K562 (cell line): ENCODE measurements at regions not wholly inside any gene's neighbourhood (a gene's known extent, or its start where the extent isn't known, plus 50 kb on each side); places are given as distances from the start of the nearest gene placed in this dataset.
"Not testable (repeated sequence)": the region's sequence is repeated elsewhere in the genome, so short reads cannot be mapped to it uniquely, and the experiment has no call there.

Experiments used
- ATAC-seq: fragments of 200-7000 bp; cut with Tn5 transposase; 3 replicates; pipeline ENCODE4 v1.9.1; 2020; ENCODE audit warnings: moderate library complexity
- BruUV-seq: library from RNA; stranded (reverse); fragments of 400-500 nt; replicated peaks from 2 replicates; lab custom pipeline; 2021; lab: Mats Ljungman, UMichigan
- CTCF ChIA-PET: fragments of 300-600 bp; formaldehyde crosslinking; extraction: SDS; loops from one replicate; lab custom pipeline; 2021; ENCODE audit warnings: low intra/inter-chr PET ratio; lab: Yijun Ruan, JAX
- POLR2A ChIA-PET: fragments of 300-600, 350-650 bp; sonication (Branson Sonifier 250); formaldehyde crosslinking; extraction: SDS; loops from one replicate; lab custom pipeline; 2021; ENCODE audit warnings: antibody characterized with exemption, inconsistent platforms; lab: Yijun Ruan, JAX
- DNase-seq, 4 experiments: peaks; one replicate each; pipeline versions ENCODE4 v3.0.0 to v3.0.0-alpha.2; 2011 to 2018; ENCODE audit warnings: low spot score in 3 of 4, mixed read lengths in 3 of 4; ENCODE audit errors: extremely low read depth in 1 of 4
- FAIRE-seq: peaks from 2 replicates; lab custom pipeline; 2011; peaks lifted over from hg19 to GRCh38; lab: Jason Lieb, UNC
- H2AFZ ChIP-seq: 2 replicates; pipeline ENCODE4 v1.6.0; 2011; ENCODE audit warnings: low read depth, low read length, control low read depth, inconsistent platforms
- H3K27ac ChIP-seq: fragments of 200-600 bp; 3 replicates; pipeline ENCODE4 v1.8.0; 2011; ENCODE audit warnings: low read depth, mild to moderate bottlenecking, control low read depth, inconsistent platforms, low read length, moderate library complexity, mixed read lengths; ENCODE audit errors: extremely low read depth
- H3K27me3 ChIP-seq, 2 experiments: fragments of 300-600 bp in 1 of 2; 2 replicates in 1 of 2; 3 replicates in 1 of 2; pipeline versions ENCODE4 v1.6.0 to v1.8.0; 2011; ENCODE audit warnings: inconsistent platforms in 2 of 2, low read length in 2 of 2, mild to moderate bottlenecking in 1 of 2, mixed read lengths in 1 of 2, moderate library complexity in 1 of 2; ENCODE audit not compliant: control insufficient read depth in 2 of 2, insufficient read depth in 2 of 2
- H3K36me3 ChIP-seq: fragments of 300-600 bp; 3 replicates; pipeline ENCODE4 v1.8.0; 2011; ENCODE audit warnings: mild to moderate bottlenecking, low read length, inconsistent platforms; ENCODE audit not compliant: control insufficient read depth, insufficient read depth
- H3K4me1 ChIP-seq, 2 experiments: fragments of 200-600 bp in 1 of 2; replicated peaks in 1 of 2; 2 replicates in 1 of 2; 3 replicates in 1 of 2; pipeline versions ENCODE4 v1.5.1 to v1.8.0; 2011; ENCODE audit warnings: inconsistent platforms in 2 of 2, low read length in 2 of 2, mild to moderate bottlenecking in 1 of 2, mixed read lengths in 1 of 2, moderate library complexity in 1 of 2; ENCODE audit not compliant: control insufficient read depth in 2 of 2, insufficient read depth in 2 of 2
- H3K4me2 ChIP-seq: 2 replicates; pipeline ENCODE4 v1.6.1; 2011; ENCODE audit warnings: low read length, control low read depth, inconsistent platforms, mixed read lengths; ENCODE audit not compliant: insufficient read depth
- H3K4me3 ChIP-seq: fragments of 200-600 bp; sonication (generic), shearing (Covaris generic); 2 replicates; pipeline ENCODE4 v1.5.1; 2016; ENCODE audit warnings: control low read depth, inconsistent platforms
- H3K79me2 ChIP-seq: fragments of 200-600 bp; 3 replicates; pipeline ENCODE4 v1.8.0; 2011; ENCODE audit warnings: low read length, inconsistent platforms; ENCODE audit not compliant: control insufficient read depth, insufficient read depth
- H3K9ac ChIP-seq, 2 experiments: 2 replicates each; pipeline versions ENCODE4 v1.6.0 to v1.6.1; 2011; ENCODE audit warnings: low read depth in 2 of 2, low read length in 2 of 2, control low read depth in 1 of 2, inconsistent platforms in 1 of 2, mild to moderate bottlenecking in 1 of 2, mixed read lengths in 1 of 2; ENCODE audit not compliant: insufficient read depth in 1 of 2
- H3K9me1 ChIP-seq: one replicate; pipeline ENCODE4 v1.6.0; 2011; ENCODE audit warnings: inconsistent platforms, mild to moderate bottlenecking, low read length, moderate library complexity; ENCODE audit not compliant: control insufficient read depth, insufficient read depth
- H3K9me3 ChIP-seq: replicated peaks from 2 replicates; pipeline ENCODE4 v1.5.1; 2011; ENCODE audit warnings: low read depth, low read length, inconsistent platforms; ENCODE audit not compliant: control insufficient read depth, insufficient read depth
- H4K20me1 ChIP-seq: replicated peaks from 2 replicates; pipeline ENCODE4 v1.6.1; 2011; ENCODE audit warnings: low read length, inconsistent platforms, mixed read lengths; ENCODE audit not compliant: control insufficient read depth, insufficient read depth
- WGBS: fragments of 100-300 bp; shearing (Covaris generic); methylation state at CpG from one replicate; pipeline ENCODE4 v1.1.6; 2016; ENCODE audit warnings: low coverage, mixed read lengths; ENCODE audit not compliant: insufficient coverage; ENCODE audit errors: missing lambda C conversion rate; 5-methylcytosine and 5-hydroxymethylcytosine counted together
- in situ Hi-C: fragments of 300-500 bp; cut with MboI; formaldehyde crosslinking; loops from 4 replicates; pipeline ENCODE4 v1.15.0; 2018; ENCODE audit warnings: inconsistent platforms, mixed read lengths
- intact Hi-C: fragments of 100-400 bp; cut with micrococcal nuclease; formaldehyde crosslinking; loops from 2 replicates; pipeline ENCODE4 v1.14.2; 2022

GRCh38 chr22:12279512-12280474 is 3248.2 kb upstream of the OR11H1 start:
- H3K9ac ChIP-seq, POLR2A ChIA-PET, H3K27me3 ChIP-seq, CTCF ChIA-PET, H3K36me3 ChIP-seq, H2AFZ ChIP-seq, H3K9me3 ChIP-seq, ATAC-seq, H4K20me1 ChIP-seq, FAIRE-seq, H3K79me2 ChIP-seq, H3K27ac ChIP-seq, BruUV-seq, H3K4me2 ChIP-seq, H3K4me3 ChIP-seq, DNase-seq, H3K4me1 ChIP-seq, H3K9me1 ChIP-seq, intact Hi-C loops: not testable (repeated sequence)
- in situ Hi-C loops: loop anchor here (25.0 kb wide), 1 partner anchor 967 kb away; no protein-coding TSS in a partner anchor
- WGBS: 18% methylated on average over 12 of the region's 26 CpGs

GRCh38 chr22:12284690-12285089 is 3243.3 kb upstream of the OR11H1 start:
- in situ Hi-C loops: loop anchor here (25.0 kb wide), 1 partner anchor 972 kb away; no protein-coding TSS in a partner anchor
- H3K4me2 ChIP-seq, H2AFZ ChIP-seq, H3K9ac ChIP-seq, H3K27me3 ChIP-seq, intact Hi-C loops, FAIRE-seq, CTCF ChIA-PET, H3K4me3 ChIP-seq, H3K9me3 ChIP-seq, H3K4me1 ChIP-seq, H3K79me2 ChIP-seq, BruUV-seq, H3K9me1 ChIP-seq, ATAC-seq, H4K20me1 ChIP-seq, H3K36me3 ChIP-seq, POLR2A ChIA-PET, H3K27ac ChIP-seq, DNase-seq: not testable (repeated sequence)
- no CpG with 5 or more reads among the region's 2 CpGs for whole genome bisulfite sequencing

GRCh38 chr22:12297351-12297750 is 3230.6 kb upstream of the OR11H1 start:
- H3K79me2 ChIP-seq, H3K4me3 ChIP-seq, H3K9ac ChIP-seq, H2AFZ ChIP-seq, H3K27ac ChIP-seq, H3K9me3 ChIP-seq, H3K4me2 ChIP-seq, BruUV-seq, H3K9me1 ChIP-seq, DNase-seq, intact Hi-C loops, H3K27me3 ChIP-seq, POLR2A ChIA-PET, H3K4me1 ChIP-seq, FAIRE-seq, CTCF ChIA-PET, ATAC-seq, H4K20me1 ChIP-seq, H3K36me3 ChIP-seq: not testable (repeated sequence)
- in situ Hi-C loops: loop anchor here (25.0 kb wide), 1 partner anchor 985 kb away; no protein-coding TSS in a partner anchor
- WGBS: 6% methylated on average over 6 of the region's 13 CpGs
